HL-60 (cell line): ENCODE measurements at regions not wholly inside any gene's neighbourhood (a gene's known extent, or its start where the extent isn't known, plus 50 kb on each side); places are given as distances from the start of the nearest gene placed in this dataset.

Experiments
- DNase-seq, 2 experiments: peaks; one replicate each; pipeline ENCODE4 v3.0.0-alpha.2; 2010 to 2020; ENCODE audit warnings: low read depth in 1 of 2, low spot score in 1 of 2
- H3K27ac ChIP-seq: fragments of 250-450 bp; sonication (Bioruptor Pico); replicated peaks from 2 replicates; pipeline ENCODE4 v1.5.1; 2020; ENCODE audit warnings: mild to moderate bottlenecking, moderate library complexity
- H3K27me3 ChIP-seq: fragments of 250-450 bp; sonication (Bioruptor Pico); 2 replicates; pipeline ENCODE4 v1.5.1; 2021; ENCODE audit warnings: mild to moderate bottlenecking, moderate library complexity; ENCODE audit not compliant: insufficient read depth, poor library complexity, severe bottlenecking
- H3K4me3 ChIP-seq: replicated peaks from 2 replicates; pipeline ENCODE4 v1.5.1; 2011; ENCODE audit warnings: mild to moderate bottlenecking, control low read depth, low read length; ENCODE audit not compliant: insufficient read depth
- GABPA ChIP-seq: IDR thresholded peaks from 2 replicates; pipeline ENCODE4 v1.6.1; 2012; ENCODE audit warnings: low read depth
- POLR2AphosphoS5 ChIP-seq: IDR thresholded peaks from 2 replicates; pipeline ENCODE4 v1.6.1; 2012; ENCODE audit warnings: low read depth
- REST ChIP-seq: IDR thresholded peaks from 2 replicates; pipeline ENCODE4 v1.6.1; 2012; ENCODE audit warnings: low read depth; ENCODE audit not compliant: insufficient replicate concordance
- SPI1 ChIP-seq: IDR thresholded peaks from 2 replicates; pipeline ENCODE4 v1.6.1; 2012; ENCODE audit warnings: low read depth, mild to moderate bottlenecking, borderline replicate concordance
- TF ChIP-seq, protein P1 (sequence below): IDR thresholded peaks from one replicate; pipeline ENCODE4 v1.5.1; 2011; ENCODE audit warnings: low read length, control low read depth, inconsistent platforms; ENCODE audit not compliant: insufficient read depth

- no peak for DNase-seq
- Histone ChIP-seq H3K4me3 (no peak overlapping the region), H3K27ac (no peak overlapping the region), H3K27me3 (no peaks in the 10 kb centered on the region)
- TF ChIP-seq SPI1: no peak
- no peak for TF ChIP-seq POLR2AphosphoS5
- TF ChIP-seq, protein P1, sequence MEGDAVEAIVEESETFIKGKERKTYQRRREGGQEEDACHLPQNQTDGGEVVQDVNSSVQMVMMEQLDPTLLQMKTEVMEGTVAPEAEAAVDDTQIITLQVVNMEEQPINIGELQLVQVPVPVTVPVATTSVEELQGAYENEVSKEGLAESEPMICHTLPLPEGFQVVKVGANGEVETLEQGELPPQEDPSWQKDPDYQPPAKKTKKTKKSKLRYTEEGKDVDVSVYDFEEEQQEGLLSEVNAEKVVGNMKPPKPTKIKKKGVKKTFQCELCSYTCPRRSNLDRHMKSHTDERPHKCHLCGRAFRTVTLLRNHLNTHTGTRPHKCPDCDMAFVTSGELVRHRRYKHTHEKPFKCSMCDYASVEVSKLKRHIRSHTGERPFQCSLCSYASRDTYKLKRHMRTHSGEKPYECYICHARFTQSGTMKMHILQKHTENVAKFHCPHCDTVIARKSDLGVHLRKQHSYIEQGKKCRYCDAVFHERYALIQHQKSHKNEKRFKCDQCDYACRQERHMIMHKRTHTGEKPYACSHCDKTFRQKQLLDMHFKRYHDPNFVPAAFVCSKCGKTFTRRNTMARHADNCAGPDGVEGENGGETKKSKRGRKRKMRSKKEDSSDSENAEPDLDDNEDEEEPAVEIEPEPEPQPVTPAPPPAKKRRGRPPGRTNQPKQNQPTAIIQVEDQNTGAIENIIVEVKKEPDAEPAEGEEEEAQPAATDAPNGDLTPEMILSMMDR: no peak
- TF ChIP-seq GABPA: no peak
- no peak for TF ChIP-seq REST
These were observed 51.5 kb upstream of the MELK start for GRCh38 chr9:36521148-36521547.

DNA sequence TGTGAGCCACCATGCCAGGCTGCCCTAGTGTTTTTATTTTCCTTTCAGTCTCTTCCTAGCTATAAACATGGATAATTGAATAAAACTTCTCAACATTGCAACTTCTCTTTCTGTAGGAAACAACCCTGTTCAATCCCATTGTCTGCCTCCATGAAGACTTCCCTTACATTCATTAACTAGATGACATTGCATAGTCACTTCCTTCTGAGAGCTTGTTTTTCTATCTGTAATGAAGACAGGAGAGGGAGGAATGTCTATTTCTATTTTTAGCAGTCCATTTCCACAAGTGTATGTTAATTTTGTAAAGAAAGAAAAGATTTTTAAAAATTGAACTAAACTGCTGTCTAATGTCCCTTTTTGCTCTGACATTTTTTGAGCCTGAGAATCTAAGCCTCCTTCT is 55.6 kb upstream of the MELK start:
- TF ChIP-seq, protein P1: no peak
- TF ChIP-seq POLR2AphosphoS5: no peak
- no peak for TF ChIP-seq SPI1
- no peak for TF ChIP-seq GABPA
- no peak for TF ChIP-seq REST
- no peak overlapping the region for H3K4me3 ChIP-seq
- DNase-seq: no peak
- no peak overlapping the region for H3K27ac ChIP-seq
- H3K27me3 ChIP-seq: no peaks in the 10 kb centered on the region

GRCh38 chr9:36504156-36504555 is 68.5 kb upstream of the MELK start:
- H3K27me3 ChIP-seq: no peaks in the 10 kb centered on the region
- TF ChIP-seq POLR2AphosphoS5 (no peak), SPI1 (no peak), REST (no peak), GABPA (no peak)
- TF ChIP-seq, protein P1: no peak
- no peak for DNase-seq
- H3K4me3 ChIP-seq: no peak overlapping the region
- H3K27ac ChIP-seq: no peak overlapping the region
